BJ (cell line): ENCODE measurements at regions not wholly inside any gene's neighbourhood (a gene's known extent, or its start where the extent isn't known, plus 50 kb on each side); places are given as distances from the start of the nearest gene placed in this dataset.
"Not testable (repeated sequence)": the region's sequence is repeated elsewhere in the genome, so short reads cannot be mapped to it uniquely, and the experiment has no call there.

Experiments
- CTCF ChIA-PET: fragments of 350-600 bp; formaldehyde crosslinking; extraction: SDS; loops from one replicate; lab custom pipeline; 2021; ENCODE audit warnings: antibody characterized with exemption, inconsistent platforms; lab: Yijun Ruan, JAX
- POLR2A ChIA-PET: fragments of 300-600 bp; sonication (Branson Sonifier 250); formaldehyde crosslinking; extraction: SDS; loops from one replicate; lab custom pipeline; 2021; ENCODE audit warnings: antibody characterized with exemption; lab: Charles Lee
- DNase-seq: peaks from one replicate; pipeline ENCODE4 v3.0.0-alpha.2; 2011; ENCODE audit warnings: low read depth
- H3K27me3 ChIP-seq: 2 replicates; pipeline ENCODE4 v1.6.0; 2011; ENCODE audit warnings: low read length; ENCODE audit not compliant: control insufficient read depth, insufficient read depth
- H3K36me3 ChIP-seq: 2 replicates; pipeline ENCODE4 v1.5.1; 2011; ENCODE audit warnings: low read length; ENCODE audit not compliant: control insufficient read depth, insufficient read depth
- H3K4me3 ChIP-seq: 2 replicates; pipeline ENCODE4 v1.5.1; 2011; ENCODE audit warnings: low read depth, mild to moderate bottlenecking, control low read depth, low read length
- TF ChIP-seq, protein P1 (sequence below): IDR thresholded peaks from 2 replicates; pipeline ENCODE4 v1.5.1; 2011; ENCODE audit warnings: low read depth, mild to moderate bottlenecking, control low read depth, inconsistent platforms, low read length, moderate library complexity; ENCODE audit not compliant: insufficient read depth

DNA sequence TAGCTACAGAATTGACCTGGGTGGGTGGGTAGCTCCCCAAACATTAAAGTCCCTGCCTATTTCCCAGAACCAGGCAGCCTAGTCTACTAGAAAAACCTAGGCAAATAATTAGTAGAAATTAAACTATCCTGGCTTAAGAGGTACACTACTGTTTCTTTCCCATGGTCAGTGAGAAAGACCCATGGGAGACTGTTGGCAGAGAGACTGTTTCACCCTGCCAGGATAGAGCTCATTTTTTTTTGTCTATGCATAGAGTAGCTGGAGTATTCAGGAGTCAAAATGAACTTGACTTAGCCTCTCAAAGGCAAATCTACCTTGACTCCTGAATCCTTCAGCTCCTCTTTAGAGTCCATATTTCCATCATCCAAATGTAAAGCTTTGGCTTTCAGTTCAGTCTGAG, 107.0 kb upstream of the AR start:
- Histone ChIP-seq H3K27me3 (no peaks in the 10 kb centered on the region), H3K4me3 (no peak overlapping the region), H3K36me3 (no peaks in the 10 kb centered on the region)
- ChIA-PET POLR2A (no interaction called here), CTCF (no interaction called here)
- DNase-seq, result no peak
- TF ChIP-seq, protein P1, sequence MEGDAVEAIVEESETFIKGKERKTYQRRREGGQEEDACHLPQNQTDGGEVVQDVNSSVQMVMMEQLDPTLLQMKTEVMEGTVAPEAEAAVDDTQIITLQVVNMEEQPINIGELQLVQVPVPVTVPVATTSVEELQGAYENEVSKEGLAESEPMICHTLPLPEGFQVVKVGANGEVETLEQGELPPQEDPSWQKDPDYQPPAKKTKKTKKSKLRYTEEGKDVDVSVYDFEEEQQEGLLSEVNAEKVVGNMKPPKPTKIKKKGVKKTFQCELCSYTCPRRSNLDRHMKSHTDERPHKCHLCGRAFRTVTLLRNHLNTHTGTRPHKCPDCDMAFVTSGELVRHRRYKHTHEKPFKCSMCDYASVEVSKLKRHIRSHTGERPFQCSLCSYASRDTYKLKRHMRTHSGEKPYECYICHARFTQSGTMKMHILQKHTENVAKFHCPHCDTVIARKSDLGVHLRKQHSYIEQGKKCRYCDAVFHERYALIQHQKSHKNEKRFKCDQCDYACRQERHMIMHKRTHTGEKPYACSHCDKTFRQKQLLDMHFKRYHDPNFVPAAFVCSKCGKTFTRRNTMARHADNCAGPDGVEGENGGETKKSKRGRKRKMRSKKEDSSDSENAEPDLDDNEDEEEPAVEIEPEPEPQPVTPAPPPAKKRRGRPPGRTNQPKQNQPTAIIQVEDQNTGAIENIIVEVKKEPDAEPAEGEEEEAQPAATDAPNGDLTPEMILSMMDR, result no peak

DNA sequence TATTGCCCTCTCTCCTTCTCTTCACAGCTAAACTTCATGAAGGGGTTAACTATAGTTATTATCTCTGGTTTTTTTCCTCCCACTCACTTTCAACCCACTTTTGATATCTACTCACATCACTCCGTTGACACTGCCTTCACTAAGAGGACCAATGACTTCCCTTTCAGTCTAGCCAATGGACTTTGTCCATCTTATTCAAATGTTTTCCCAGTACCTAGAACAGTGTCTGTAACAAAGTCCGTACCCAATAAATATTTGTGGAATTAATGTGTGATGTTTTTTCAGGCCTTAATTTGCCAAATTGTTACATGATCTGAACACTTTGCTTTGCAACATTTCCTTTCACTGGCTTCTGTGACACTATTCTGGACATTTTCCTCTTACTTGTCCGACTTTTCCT, 106.0 kb upstream of the AR start:
- Histone ChIP-seq H3K36me3 (no peaks in the 10 kb centered on the region), H3K27me3 (no peaks in the 10 kb centered on the region), H3K4me3 (no peak overlapping the region)
- TF ChIP-seq, protein P1, result no peak
- POLR2A ChIA-PET, result no interaction called here
- DNase-seq, result no peak
- CTCF ChIA-PET, result no interaction called here

DNA sequence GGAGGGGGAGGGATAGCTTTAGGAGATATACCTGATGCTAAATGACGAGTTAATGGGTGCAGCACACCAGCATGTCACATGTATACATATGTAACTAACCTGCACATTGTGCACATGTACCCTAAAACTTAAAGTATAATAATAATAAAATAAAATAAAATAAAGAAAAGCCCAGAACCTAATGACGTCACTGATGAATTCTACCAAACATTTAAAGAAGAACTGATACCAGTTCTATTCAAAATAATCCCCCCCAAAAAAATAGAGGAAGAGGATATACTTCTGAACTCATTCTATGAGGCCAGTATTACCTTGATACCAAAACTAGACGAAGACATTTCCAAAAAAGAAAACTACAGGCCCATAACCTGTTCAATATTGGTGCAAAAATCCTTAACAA, 68.6 kb upstream of the AR start:
- DNase-seq, H3K27me3 ChIP-seq, CTCF ChIA-PET, POLR2A ChIA-PET, H3K4me3 ChIP-seq, H3K36me3 ChIP-seq: not testable (repeated sequence)

DNA sequence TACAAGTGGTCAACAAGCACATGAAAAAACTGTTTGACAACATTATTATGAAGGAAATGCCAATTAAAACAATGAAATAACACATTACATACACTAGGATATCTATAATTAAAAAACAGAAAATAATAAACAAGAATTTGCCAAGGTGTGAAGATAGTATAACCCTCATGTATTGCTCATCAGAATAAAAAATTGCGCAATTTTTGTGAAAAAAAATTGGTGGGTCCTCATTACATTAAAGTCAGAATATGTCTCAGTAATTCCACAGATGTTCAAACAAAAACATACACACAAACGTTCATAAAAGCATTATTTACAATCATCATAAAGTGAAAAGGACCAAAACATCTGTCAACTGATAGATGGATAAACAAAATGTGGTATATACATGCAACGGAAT, 63.0 kb upstream of the AR start:
- DNase-seq, result no peak
- ChIA-PET CTCF (no interaction called here), POLR2A (no interaction called here)
- TF ChIP-seq, protein P1, result no peak
- Histone ChIP-seq H3K4me3 (no peak overlapping the region), H3K36me3 (no peaks in the 10 kb centered on the region), H3K27me3 (no peaks in the 10 kb centered on the region)
